ENCODE measurements at regions not wholly inside any gene's neighbourhood (a gene's known extent, or its start where the extent isn't known, plus 50 kb on each side); places are given as distances from the start of the nearest gene placed in this dataset.
"Not testable (repeated sequence)": the region's sequence is repeated elsewhere in the genome, so short reads cannot be mapped to it uniquely, and the experiment has no call there.

DNA sequence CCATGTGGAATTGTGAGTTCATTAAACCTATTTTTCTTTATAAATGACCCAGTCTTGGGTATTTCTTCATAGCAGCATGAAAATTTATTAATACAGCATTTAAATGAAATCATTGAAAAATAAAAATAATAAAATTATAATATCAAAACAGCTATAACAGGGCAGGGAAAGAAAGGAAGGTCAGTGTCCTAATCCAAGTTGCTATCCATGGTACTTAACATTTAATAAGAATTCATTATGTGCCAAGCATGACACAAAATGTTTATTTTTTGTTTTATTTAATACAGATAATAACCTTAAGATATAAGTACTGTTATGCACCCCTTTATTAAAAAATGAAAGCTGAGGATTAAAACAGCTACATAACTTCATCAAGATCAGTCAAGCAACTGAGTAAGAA, 838.4 kb downstream of the RAB28 start:
- no peak for DNase-seq (ENCODE audit: low read depth)

DNA sequence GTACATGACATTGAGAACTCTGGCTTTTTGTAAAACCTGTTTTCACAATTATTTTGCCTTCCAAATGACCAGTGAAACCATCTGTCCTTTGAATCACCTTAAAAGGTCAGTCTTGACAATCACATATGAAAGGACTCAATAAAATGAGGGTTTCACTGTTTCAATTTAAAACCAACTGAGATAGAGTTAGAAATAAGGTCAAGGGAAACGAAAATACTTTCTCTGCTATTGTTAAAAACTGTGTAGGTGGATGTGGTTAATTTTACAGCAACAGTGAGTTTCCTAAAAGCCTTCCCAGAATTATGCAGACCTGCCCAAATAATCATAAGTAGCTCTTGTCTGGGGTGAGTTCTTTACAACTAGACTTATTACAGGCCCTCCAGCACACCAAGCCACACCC, 839.9 kb downstream of the RAB28 start:
- DNase-seq (ENCODE audit: low read depth) = no peak
- H3K4me3 ChIP-seq (ENCODE audit: low read length) = no peak overlapping the region
- TF ChIP-seq, protein P1, sequence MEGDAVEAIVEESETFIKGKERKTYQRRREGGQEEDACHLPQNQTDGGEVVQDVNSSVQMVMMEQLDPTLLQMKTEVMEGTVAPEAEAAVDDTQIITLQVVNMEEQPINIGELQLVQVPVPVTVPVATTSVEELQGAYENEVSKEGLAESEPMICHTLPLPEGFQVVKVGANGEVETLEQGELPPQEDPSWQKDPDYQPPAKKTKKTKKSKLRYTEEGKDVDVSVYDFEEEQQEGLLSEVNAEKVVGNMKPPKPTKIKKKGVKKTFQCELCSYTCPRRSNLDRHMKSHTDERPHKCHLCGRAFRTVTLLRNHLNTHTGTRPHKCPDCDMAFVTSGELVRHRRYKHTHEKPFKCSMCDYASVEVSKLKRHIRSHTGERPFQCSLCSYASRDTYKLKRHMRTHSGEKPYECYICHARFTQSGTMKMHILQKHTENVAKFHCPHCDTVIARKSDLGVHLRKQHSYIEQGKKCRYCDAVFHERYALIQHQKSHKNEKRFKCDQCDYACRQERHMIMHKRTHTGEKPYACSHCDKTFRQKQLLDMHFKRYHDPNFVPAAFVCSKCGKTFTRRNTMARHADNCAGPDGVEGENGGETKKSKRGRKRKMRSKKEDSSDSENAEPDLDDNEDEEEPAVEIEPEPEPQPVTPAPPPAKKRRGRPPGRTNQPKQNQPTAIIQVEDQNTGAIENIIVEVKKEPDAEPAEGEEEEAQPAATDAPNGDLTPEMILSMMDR (conservative IDR thresholded peaks at IDR 0.05; ENCODE audit: low read depth, low read length) = no peak

More for the DNA sequence above, 838.4 kb downstream of the RAB28 start:
- H3K4me3 ChIP-seq (ENCODE audit: low read length) = no peak overlapping the region
- TF ChIP-seq, protein P1 (conservative IDR thresholded peaks at IDR 0.05; ENCODE audit: low read depth, low read length) = no peak

DNA sequence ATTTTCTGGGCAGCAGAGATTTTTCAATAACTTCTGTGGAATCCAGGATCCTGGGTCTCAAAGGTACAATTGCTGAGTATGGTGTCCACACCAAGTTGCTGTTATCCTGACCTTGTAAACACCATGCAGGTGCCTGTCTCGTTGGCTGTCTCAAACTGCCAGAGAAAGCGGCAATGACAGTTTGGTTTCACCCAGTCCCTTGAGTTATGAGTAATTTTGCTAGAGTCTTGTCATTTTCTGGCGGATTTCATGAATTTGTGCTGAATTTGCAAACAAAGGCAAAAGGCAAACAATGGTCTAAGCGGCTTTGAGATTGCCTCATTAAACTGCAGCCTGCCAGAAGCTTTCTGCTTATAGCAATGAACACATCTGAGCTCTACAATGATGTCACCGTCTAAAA, 847.9 kb downstream of the RAB28 start:
- peak; percentile 35 for DNase-seq (ENCODE audit: low read depth)
- TF ChIP-seq, protein P1 (conservative IDR thresholded peaks at IDR 0.05; ENCODE audit: low read depth, low read length) = no peak
- H3K4me3 ChIP-seq (ENCODE audit: low read length) = no peak overlapping the region

DNA sequence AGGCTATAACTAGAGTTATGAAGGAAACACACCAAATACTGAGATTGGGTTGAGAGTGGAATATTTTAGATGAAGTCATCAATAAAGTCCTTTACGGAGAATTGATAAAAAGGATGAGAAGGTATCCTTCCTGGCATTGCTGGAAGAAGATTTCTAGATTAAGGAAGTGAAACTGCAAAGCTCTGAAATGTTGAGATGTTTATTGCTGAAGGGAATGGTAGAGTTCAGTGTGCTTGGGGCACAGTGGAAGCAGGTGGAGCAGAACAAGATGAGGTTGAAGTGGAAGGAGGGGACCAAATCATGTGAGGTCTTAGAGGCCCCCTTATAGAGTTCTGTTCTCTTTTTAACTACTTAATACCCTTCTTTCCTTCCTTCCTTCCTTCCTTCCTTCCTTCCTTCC, 848.5 kb downstream of the RAB28 start:
- TF ChIP-seq, protein P1 (conservative IDR thresholded peaks at IDR 0.05; ENCODE audit: low read depth, low read length) = no peak
- no peak for DNase-seq (ENCODE audit: low read depth)

DNA sequence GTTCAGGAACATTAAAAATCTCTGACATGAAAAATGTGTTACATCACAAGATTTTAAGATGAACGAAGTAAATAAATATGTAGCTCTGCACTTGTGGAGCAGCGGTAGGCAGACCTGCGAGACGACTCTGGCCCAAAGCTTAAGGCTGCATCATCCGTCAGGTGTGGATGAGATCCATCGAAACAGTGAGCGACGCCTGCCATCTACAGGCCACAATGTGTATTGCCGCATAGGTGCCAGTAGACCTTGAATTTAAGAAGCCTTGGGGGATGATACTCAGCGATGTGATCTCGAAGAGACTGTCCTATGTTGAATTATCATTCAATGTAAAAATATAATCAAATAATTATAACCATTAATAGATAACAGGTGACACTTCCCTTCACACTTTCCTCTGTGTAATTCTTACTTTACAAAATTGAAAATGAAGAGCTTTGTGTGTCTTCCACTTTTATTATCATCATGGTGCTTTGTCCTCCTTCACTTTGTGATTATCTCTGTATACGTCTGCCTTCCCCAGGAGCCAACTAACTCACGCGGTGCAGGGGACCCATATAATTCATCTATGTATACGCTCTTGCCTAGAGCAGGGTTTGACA, 851.0 kb downstream of the RAB28 start:
- TF ChIP-seq, protein P1 (conservative IDR thresholded peaks at IDR 0.05; ENCODE audit: low read depth, low read length) = peak; percentile 93
- peak; percentile 19 for DNase-seq (ENCODE audit: low read depth)
- H3K4me3 ChIP-seq (ENCODE audit: low read length) = no peak overlapping the region

More for the DNA sequence above, 848.5 kb downstream of the RAB28 start:
- H3K4me3 ChIP-seq (ENCODE audit: low read length) = no peak overlapping the region

DNA sequence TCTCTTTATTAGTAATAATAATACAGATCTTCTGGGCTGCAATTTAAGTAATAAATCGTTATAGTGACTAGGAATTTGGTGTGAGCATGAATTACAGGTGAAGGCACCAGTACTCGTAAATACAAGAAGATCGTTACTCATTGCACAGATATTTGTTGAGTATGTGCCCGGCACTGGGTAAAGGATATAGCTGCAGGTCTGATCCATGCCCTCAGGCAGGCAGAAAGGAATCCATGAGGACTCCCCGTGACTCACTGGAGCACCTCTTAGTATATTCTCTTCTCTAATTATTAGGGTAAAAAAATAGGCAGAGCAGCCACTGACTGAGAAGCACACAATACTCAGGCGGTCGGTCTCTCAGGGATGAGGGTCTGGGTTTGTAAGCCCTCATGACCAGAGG, 868.3 kb downstream of the RAB28 start:
- H3K4me3 ChIP-seq (ENCODE audit: low read length) = no peak overlapping the region
- TF ChIP-seq, protein P1 (conservative IDR thresholded peaks at IDR 0.05; ENCODE audit: low read depth, low read length) = no peak
- DNase-seq (ENCODE audit: low read depth) = no peak

DNA sequence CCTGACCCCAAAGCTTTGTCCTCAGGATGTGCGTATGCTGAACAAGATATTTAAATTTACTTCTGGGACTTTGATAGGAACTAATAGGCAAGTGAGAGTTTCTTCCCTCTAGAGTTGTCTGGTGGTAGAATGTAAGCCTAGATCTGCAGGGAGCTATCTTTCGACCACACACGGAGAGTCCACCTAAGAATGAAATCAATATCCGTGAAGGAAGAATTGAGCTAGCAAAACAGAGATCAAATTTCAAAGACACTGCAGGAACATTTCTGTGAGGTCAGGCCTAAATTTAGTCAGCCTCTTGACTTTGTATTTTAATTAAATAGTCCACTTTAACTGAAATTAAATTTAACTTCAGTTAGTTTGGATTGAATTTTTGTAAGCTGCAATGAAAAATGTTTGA, 871.3 kb downstream of the RAB28 start:
- H3K4me3 ChIP-seq (ENCODE audit: low read length) = no peak overlapping the region
- DNase-seq (ENCODE audit: low read depth) = no peak
- TF ChIP-seq, protein P1 (conservative IDR thresholded peaks at IDR 0.05; ENCODE audit: low read depth, low read length) = no peak

DNA sequence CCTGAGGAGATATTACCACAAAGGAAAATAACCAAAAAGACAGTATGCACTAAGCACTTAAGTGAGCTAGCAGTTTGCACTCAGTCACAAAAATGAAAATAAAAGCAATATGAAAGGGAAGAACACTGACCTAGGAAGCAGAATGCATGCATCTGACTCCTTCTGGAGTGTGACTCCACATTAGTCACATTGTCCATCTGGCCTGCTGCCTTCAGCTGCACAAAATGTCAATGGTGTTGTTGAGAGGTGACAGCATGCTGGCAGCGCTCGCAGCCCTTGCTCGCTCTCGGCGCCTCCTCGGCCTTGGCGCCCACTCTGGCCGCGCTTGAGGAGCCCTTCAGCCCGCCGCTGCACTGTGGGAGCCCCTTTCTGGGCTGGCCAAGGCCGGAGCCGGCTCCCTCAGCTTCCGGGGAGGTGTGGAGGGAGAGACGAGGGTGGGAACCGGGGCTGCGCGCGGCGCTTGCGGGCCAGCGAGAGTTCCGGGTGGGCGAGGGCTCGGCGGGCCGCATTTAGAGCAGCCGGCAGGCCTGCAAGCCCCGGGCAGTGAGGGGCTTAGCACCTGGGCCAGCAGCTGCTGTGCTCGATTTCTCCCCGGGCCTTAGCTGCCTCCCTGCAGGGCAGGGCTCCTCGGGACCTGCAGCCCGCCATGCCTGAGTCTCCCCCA, 874.8 kb downstream of the RAB28 start:
- not testable (repeated sequence) for DNase-seq (ENCODE audit: low read depth); H3K4me3 ChIP-seq (ENCODE audit: low read length)

All from retinal pigment epithelial cell (primary cell).